WTC11 (cell line): ENCODE measurements at regions not wholly inside any gene's neighbourhood (a gene's known extent, or its start where the extent isn't known, plus 50 kb on each side); places are given as distances from the start of the nearest gene placed in this dataset.

Experiments
- ATAC-seq: fragments of 200-7000 bp; cut with Tn5 transposase; 2 replicates; pipeline ENCODE4 v1.10.0; 2021; ENCODE audit warnings: mild to moderate bottlenecking, moderate library complexity
- CTCF ChIA-PET: fragments of 300-600 bp; sonication (Branson Sonifier 250); formaldehyde crosslinking; loops from one replicate; lab custom pipeline; 2021; ENCODE audit warnings: antibody characterized with exemption; lab: Charles Lee
- POLR2A ChIA-PET: fragments of 350-600 bp; sonication (Branson Sonifier 250); formaldehyde crosslinking; loops from one replicate; lab custom pipeline; 2021; ENCODE audit warnings: antibody characterized with exemption; lab: Charles Lee
- DNase-seq: peaks from one replicate; pipeline ENCODE4 v3.0.0; 2021; ENCODE audit warnings: low spot score
- H3K27ac Mint-ChIP-seq: 2 replicates; pipeline ENCODE4 v1.8.0; 2021; ENCODE audit warnings: mixed read lengths
- H3K27me3 Mint-ChIP-seq: 2 replicates; pipeline ENCODE4 v1.8.0; 2021; ENCODE audit warnings: low read depth, mild to moderate bottlenecking, moderate library complexity, mixed read lengths
- H3K36me3 Mint-ChIP-seq: 2 replicates; pipeline ENCODE4 v1.8.0; 2021; ENCODE audit warnings: mixed read lengths
- H3K4me1 Mint-ChIP-seq: 2 replicates; pipeline ENCODE4 v1.8.0; 2022; ENCODE audit warnings: mixed read lengths
- H3K4me3 Mint-ChIP-seq: 2 replicates; pipeline ENCODE4 v1.8.0; 2021; ENCODE audit warnings: mild to moderate bottlenecking, moderate library complexity, mixed read lengths
- H3K9me3 Mint-ChIP-seq: 2 replicates; pipeline ENCODE4 v1.8.0; 2021; ENCODE audit warnings: mixed read lengths
- CBFB ChIP-seq: sonication (generic); formaldehyde crosslinking; IDR thresholded peaks from 2 replicates; pipeline ENCODE4 v1.8.1; 2022; ENCODE audit warnings: mild to moderate bottlenecking, low read depth, missing genetic modification reagents
- ETV6 ChIP-seq: sonication (generic); formaldehyde crosslinking; IDR thresholded peaks from 2 replicates; pipeline ENCODE4 v1.8.1; 2022; ENCODE audit warnings: mild to moderate bottlenecking, missing genetic modification reagents
- FOXK1 ChIP-seq: sonication (generic); formaldehyde crosslinking; IDR thresholded peaks from 2 replicates; pipeline ENCODE4 v1.8.0; 2022; ENCODE audit warnings: mild to moderate bottlenecking, moderate library complexity, missing genetic modification reagents
- GABPB1 ChIP-seq: sonication (generic); formaldehyde crosslinking; IDR thresholded peaks from 2 replicates; pipeline ENCODE4 v1.8.1; 2023; ENCODE audit warnings: mild to moderate bottlenecking, missing genetic modification reagents
- GTF2I ChIP-seq: fragments of 250-450 bp; sonication (Bioruptor Pico); conservative IDR thresholded peaks from 2 replicates; pipeline ENCODE4 v1.4.0; 2021; ENCODE audit warnings: mild to moderate bottlenecking
- HMGA2 ChIP-seq: fragments of 250-450 bp; sonication (Bioruptor Pico); IDR thresholded peaks from 2 replicates; pipeline ENCODE4 v1.4.0; 2021; ENCODE audit warnings: mild to moderate bottlenecking, moderate library complexity
- JAZF1 ChIP-seq: fragments of 250-450 bp; sonication (Bioruptor Pico); IDR thresholded peaks from 2 replicates; pipeline ENCODE4 v1.9.0; 2021; ENCODE audit warnings: moderate library complexity, mild to moderate bottlenecking, inconsistent platforms
- NFATC4 ChIP-seq: fragments of 250-450 bp; sonication (Bioruptor Pico); IDR thresholded peaks from 2 replicates; pipeline ENCODE4 v1.9.0; 2021; ENCODE audit warnings: mild to moderate bottlenecking
- NR1H2 ChIP-seq: sonication (generic); formaldehyde crosslinking; IDR thresholded peaks from 2 replicates; pipeline ENCODE4 v1.9.0; 2021; ENCODE audit warnings: mild to moderate bottlenecking, moderate library complexity, missing genetic modification reagents
- SMAD3 ChIP-seq: sonication (generic); formaldehyde crosslinking; IDR thresholded peaks from 2 replicates; pipeline ENCODE4 v1.8.0; 2022; ENCODE audit warnings: missing genetic modification reagents, mild to moderate bottlenecking, borderline replicate concordance
- SMAD4 ChIP-seq: sonication (generic); formaldehyde crosslinking; IDR thresholded peaks from 2 replicates; pipeline ENCODE4 v1.8.0; 2022; ENCODE audit warnings: mild to moderate bottlenecking, missing genetic modification reagents
- ZBTB21 ChIP-seq: sonication (generic); formaldehyde crosslinking; IDR thresholded peaks from 2 replicates; pipeline ENCODE4 v1.8.1; 2023; ENCODE audit warnings: mild to moderate bottlenecking, missing genetic modification reagents, borderline replicate concordance
- ZNF121 ChIP-seq: sonication (generic); formaldehyde crosslinking; IDR thresholded peaks from 2 replicates; pipeline ENCODE4 v1.8.0; 2023; ENCODE audit warnings: missing genetic modification reagents
- ZNF219 ChIP-seq: sonication (generic); formaldehyde crosslinking; IDR thresholded peaks from 2 replicates; pipeline ENCODE4 v1.8.0; 2023; ENCODE audit warnings: missing genetic modification reagents, mild to moderate bottlenecking, borderline replicate concordance
- ZNF232 ChIP-seq: sonication (generic); formaldehyde crosslinking; IDR thresholded peaks from 2 replicates; pipeline ENCODE4 v1.8.0; 2022; ENCODE audit warnings: mild to moderate bottlenecking, missing genetic modification reagents
- ZNF317 ChIP-seq: sonication (generic); formaldehyde crosslinking; IDR thresholded peaks from 2 replicates; pipeline ENCODE4 v1.8.1; 2023; ENCODE audit warnings: low read depth, mild to moderate bottlenecking, moderate library complexity, missing genetic modification reagents, borderline replicate concordance
- ZNF396 ChIP-seq: fragments of 250-450 bp; sonication (Bioruptor Pico); IDR thresholded peaks from 2 replicates; pipeline ENCODE4 v1.8.0; 2021; ENCODE audit warnings: mild to moderate bottlenecking, moderate library complexity, borderline replicate concordance
- ZNF416 ChIP-seq: fragments of 250-450 bp; sonication (Bioruptor Pico); IDR thresholded peaks from 2 replicates; pipeline ENCODE4 v1.9.0; 2021; ENCODE audit warnings: mild to moderate bottlenecking, inconsistent platforms
- ZNF671 ChIP-seq: fragments of 250-450 bp; sonication (Bioruptor Pico); IDR thresholded peaks from 2 replicates; pipeline ENCODE4 v1.8.0; 2021; ENCODE audit warnings: mild to moderate bottlenecking
- TF ChIP-seq, protein P1 (sequence below): sonication (generic); formaldehyde crosslinking; IDR thresholded peaks from 2 replicates; pipeline ENCODE4 v1.8.1; 2023; ENCODE audit warnings: mild to moderate bottlenecking, missing genetic modification reagents
- TF ChIP-seq, protein P2 (sequence below): sonication (generic); formaldehyde crosslinking; IDR thresholded peaks from 2 replicates; pipeline ENCODE4 v1.8.0; 2022; ENCODE audit warnings: mild to moderate bottlenecking, missing genetic modification reagents
- TF ChIP-seq, protein P3 (sequence below): fragments of 250-450 bp; sonication (Bioruptor Pico); IDR thresholded peaks from 2 replicates; pipeline ENCODE4 v1.9.0; 2021; ENCODE audit warnings: mild to moderate bottlenecking
- TF ChIP-seq, protein P4 (sequence below): sonication (generic); formaldehyde crosslinking; IDR thresholded peaks from 2 replicates; pipeline ENCODE4 v1.8.1; 2022; ENCODE audit warnings: mild to moderate bottlenecking, moderate library complexity, missing genetic modification reagents
- TF ChIP-seq, protein P5 (sequence below): fragments of 200-600 bp; IDR thresholded peaks from 2 replicates; pipeline ENCODE4 v1.8.0; 2022; ENCODE audit warnings: antibody characterized with exemption
- TF ChIP-seq, protein P6 (sequence below): sonication (generic); formaldehyde crosslinking; conservative IDR thresholded peaks from 2 replicates; pipeline ENCODE4 v1.8.1; 2023; ENCODE audit warnings: mild to moderate bottlenecking, low read depth, missing genetic modification reagents, moderate library complexity

DNA sequence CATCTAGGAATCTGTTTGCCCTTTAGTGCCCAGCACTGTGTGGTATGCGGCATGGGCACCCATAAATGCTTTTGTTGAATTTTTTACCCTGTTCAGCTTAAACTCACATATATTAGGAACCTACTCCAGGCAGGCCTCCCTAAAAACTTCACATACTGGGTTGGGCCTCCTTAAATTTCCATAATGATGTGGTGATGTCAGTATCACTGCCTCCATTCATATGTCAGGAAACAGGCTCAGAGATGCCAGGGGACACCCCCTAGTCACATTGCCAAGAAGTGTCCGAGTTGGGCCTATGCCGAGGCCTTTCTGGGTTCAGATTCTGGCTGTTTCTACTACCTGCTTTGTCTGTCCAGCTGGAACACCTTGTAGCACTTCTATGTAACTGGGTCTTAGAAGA is 55.7 kb upstream of the RUNX3 start (continued):
- TF ChIP-seq, protein P1, sequence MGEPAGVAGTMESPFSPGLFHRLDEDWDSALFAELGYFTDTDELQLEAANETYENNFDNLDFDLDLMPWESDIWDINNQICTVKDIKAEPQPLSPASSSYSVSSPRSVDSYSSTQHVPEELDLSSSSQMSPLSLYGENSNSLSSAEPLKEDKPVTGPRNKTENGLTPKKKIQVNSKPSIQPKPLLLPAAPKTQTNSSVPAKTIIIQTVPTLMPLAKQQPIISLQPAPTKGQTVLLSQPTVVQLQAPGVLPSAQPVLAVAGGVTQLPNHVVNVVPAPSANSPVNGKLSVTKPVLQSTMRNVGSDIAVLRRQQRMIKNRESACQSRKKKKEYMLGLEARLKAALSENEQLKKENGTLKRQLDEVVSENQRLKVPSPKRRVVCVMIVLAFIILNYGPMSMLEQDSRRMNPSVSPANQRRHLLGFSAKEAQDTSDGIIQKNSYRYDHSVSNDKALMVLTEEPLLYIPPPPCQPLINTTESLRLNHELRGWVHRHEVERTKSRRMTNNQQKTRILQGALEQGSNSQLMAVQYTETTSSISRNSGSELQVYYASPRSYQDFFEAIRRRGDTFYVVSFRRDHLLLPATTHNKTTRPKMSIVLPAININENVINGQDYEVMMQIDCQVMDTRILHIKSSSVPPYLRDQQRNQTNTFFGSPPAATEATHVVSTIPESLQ, result no peak
- TF ChIP-seq ZNF121 (no peak), ZNF317 (no peak), ZNF219 (CRISPR knock-in tag) (no peak), GABPB1 (CRISPR knock-in tag) (no peak), GTF2I (CRISPR knock-in tag) (no peak), NR1H2 (CRISPR knock-in tag) (no peak), NFATC4 (no peak), HMGA2 (CRISPR knock-in tag) (no peak), ZNF671 (CRISPR knock-in tag) (no peak), CBFB (CRISPR knock-in tag) (no peak)
- TF ChIP-seq, protein P2, sequence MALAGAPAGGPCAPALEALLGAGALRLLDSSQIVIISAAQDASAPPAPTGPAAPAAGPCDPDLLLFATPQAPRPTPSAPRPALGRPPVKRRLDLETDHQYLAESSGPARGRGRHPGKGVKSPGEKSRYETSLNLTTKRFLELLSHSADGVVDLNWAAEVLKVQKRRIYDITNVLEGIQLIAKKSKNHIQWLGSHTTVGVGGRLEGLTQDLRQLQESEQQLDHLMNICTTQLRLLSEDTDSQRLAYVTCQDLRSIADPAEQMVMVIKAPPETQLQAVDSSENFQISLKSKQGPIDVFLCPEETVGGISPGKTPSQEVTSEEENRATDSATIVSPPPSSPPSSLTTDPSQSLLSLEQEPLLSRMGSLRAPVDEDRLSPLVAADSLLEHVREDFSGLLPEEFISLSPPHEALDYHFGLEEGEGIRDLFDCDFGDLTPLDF (CRISPR knock-in tag), result no peak

DNA sequence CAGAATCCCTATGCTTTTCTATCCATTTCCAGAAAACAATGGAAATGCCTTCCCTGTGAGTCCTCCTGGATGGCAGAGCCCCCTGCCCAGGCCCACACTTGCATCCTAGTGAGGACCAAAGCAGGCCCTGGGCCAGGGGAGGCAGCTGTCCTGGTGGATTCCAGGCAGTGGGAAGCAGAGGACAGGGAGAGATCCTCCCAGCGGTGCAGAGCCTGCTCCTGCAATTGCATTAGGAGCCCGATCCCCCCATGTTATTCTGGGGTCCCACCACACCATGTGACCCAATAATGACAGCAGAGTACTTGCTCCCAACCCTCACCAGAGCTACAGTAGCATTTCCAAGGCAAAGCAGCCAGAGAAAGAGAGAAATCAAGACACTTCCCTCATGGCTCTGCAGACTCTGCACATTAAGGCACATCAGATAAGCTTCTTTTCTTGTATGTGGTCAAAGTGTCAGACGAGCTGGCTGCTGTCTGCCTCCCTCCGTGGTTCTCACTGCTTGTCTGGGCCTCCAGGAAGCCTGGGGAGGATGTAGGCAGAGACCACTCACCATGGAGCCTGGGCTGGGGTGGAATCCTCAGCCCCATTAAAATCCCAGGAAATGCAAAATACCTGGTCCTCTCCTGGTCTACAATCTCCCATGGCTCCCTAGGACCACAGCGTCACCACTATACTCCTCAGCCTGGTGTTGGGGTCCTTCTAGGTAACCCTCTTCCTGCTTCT is 54.9 kb upstream of the RUNX3 start:
- Mint-ChIP-seq H3K27me3 (no peaks in the 10 kb centered on the region; the same call in 1 of the 2 replicates), H3K4me3 (no peak overlapping the region), H3K36me3 (no peaks in the 10 kb centered on the region), H3K27ac (no peak overlapping the region), H3K9me3 (peaks cover 6% of the 10 kb centered on the region; the same call in 1 of the 2 replicates), H3K4me1 (peaks cover 6% of the 10 kb centered on the region)
- ATAC-seq (no peak), DNase-seq (no peak)
- ChIA-PET CTCF (no interaction called here), POLR2A (no interaction called here)
- TF ChIP-seq JAZF1 (CRISPR knock-in tag) (no peak), ZNF232 (CRISPR knock-in tag) (no peak), SMAD4 (CRISPR knock-in tag) (no peak), FOXK1 (no peak), GTF2I (CRISPR knock-in tag) (no peak), NR1H2 (CRISPR knock-in tag) (no peak), ZNF396 (CRISPR knock-in tag) (no peak), ETV6 (CRISPR knock-in tag) (no peak), SMAD3 (CRISPR knock-in tag) (no peak), ZBTB21 (CRISPR knock-in tag) (no peak), ZNF416 (CRISPR knock-in tag) (no peak)
- TF ChIP-seq, protein P3, sequence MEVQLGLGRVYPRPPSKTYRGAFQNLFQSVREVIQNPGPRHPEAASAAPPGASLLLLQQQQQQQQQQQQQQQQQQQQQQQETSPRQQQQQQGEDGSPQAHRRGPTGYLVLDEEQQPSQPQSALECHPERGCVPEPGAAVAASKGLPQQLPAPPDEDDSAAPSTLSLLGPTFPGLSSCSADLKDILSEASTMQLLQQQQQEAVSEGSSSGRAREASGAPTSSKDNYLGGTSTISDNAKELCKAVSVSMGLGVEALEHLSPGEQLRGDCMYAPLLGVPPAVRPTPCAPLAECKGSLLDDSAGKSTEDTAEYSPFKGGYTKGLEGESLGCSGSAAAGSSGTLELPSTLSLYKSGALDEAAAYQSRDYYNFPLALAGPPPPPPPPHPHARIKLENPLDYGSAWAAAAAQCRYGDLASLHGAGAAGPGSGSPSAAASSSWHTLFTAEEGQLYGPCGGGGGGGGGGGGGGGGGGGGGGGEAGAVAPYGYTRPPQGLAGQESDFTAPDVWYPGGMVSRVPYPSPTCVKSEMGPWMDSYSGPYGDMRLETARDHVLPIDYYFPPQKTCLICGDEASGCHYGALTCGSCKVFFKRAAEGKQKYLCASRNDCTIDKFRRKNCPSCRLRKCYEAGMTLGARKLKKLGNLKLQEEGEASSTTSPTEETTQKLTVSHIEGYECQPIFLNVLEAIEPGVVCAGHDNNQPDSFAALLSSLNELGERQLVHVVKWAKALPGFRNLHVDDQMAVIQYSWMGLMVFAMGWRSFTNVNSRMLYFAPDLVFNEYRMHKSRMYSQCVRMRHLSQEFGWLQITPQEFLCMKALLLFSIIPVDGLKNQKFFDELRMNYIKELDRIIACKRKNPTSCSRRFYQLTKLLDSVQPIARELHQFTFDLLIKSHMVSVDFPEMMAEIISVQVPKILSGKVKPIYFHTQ (CRISPR knock-in tag), result no peak
- TF ChIP-seq, protein P4, sequence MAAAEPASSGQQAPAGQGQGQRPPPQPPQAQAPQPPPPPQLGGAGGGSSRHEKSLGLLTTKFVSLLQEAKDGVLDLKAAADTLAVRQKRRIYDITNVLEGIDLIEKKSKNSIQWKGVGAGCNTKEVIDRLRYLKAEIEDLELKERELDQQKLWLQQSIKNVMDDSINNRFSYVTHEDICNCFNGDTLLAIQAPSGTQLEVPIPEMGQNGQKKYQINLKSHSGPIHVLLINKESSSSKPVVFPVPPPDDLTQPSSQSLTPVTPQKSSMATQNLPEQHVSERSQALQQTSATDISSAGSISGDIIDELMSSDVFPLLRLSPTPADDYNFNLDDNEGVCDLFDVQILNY (CRISPR knock-in tag), result no peak
- TF ChIP-seq, protein P5, sequence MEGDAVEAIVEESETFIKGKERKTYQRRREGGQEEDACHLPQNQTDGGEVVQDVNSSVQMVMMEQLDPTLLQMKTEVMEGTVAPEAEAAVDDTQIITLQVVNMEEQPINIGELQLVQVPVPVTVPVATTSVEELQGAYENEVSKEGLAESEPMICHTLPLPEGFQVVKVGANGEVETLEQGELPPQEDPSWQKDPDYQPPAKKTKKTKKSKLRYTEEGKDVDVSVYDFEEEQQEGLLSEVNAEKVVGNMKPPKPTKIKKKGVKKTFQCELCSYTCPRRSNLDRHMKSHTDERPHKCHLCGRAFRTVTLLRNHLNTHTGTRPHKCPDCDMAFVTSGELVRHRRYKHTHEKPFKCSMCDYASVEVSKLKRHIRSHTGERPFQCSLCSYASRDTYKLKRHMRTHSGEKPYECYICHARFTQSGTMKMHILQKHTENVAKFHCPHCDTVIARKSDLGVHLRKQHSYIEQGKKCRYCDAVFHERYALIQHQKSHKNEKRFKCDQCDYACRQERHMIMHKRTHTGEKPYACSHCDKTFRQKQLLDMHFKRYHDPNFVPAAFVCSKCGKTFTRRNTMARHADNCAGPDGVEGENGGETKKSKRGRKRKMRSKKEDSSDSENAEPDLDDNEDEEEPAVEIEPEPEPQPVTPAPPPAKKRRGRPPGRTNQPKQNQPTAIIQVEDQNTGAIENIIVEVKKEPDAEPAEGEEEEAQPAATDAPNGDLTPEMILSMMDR, result no peak
- TF ChIP-seq, protein P6, sequence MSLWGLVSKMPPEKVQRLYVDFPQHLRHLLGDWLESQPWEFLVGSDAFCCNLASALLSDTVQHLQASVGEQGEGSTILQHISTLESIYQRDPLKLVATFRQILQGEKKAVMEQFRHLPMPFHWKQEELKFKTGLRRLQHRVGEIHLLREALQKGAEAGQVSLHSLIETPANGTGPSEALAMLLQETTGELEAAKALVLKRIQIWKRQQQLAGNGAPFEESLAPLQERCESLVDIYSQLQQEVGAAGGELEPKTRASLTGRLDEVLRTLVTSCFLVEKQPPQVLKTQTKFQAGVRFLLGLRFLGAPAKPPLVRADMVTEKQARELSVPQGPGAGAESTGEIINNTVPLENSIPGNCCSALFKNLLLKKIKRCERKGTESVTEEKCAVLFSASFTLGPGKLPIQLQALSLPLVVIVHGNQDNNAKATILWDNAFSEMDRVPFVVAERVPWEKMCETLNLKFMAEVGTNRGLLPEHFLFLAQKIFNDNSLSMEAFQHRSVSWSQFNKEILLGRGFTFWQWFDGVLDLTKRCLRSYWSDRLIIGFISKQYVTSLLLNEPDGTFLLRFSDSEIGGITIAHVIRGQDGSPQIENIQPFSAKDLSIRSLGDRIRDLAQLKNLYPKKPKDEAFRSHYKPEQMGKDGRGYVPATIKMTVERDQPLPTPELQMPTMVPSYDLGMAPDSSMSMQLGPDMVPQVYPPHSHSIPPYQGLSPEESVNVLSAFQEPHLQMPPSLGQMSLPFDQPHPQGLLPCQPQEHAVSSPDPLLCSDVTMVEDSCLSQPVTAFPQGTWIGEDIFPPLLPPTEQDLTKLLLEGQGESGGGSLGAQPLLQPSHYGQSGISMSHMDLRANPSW (CRISPR knock-in tag), result no peak
